ENCODE measurements at regions not wholly inside any gene's neighbourhood (a gene's known extent, or its start where the extent isn't known, plus 50 kb on each side); places are given as distances from the start of the nearest gene placed in this dataset.

GRCh38 chr10:8418631-8419030 lies 364.1 kb downstream of the GATA3 start:
- peak; percentile 90 for DNase-seq (ENCODE audit: low read depth, low spot score)

- DNase-seq (ENCODE audit: low read depth, low spot score), result no peak
Measured at GRCh38 chr10:8420182-8420581, 365.7 kb downstream of the GATA3 start.

- no peak for DNase-seq (ENCODE audit: low read depth, low spot score)
Measured at GRCh38 chr10:8424555-8425211, 370.2 kb downstream of the GATA3 start.

GRCh38 chr10:8428654-8429053 lies 374.2 kb downstream of the GATA3 start:
- no peak for DNase-seq (ENCODE audit: low read depth, low spot score)

- no peak for DNase-seq (ENCODE audit: low read depth, low spot score)
Measured at GRCh38 chr10:8430321-8430720, 375.8 kb downstream of the GATA3 start.

- peak; percentile 17 for DNase-seq (ENCODE audit: low read depth, low spot score)
Measured at GRCh38 chr10:8431511-8431910, 377.0 kb downstream of the GATA3 start.

- no peak for DNase-seq (ENCODE audit: low read depth, low spot score)
Measured at GRCh38 chr10:8435186-8436055, 380.9 kb downstream of the GATA3 start.

GRCh38 chr10:8437896-8438295 lies 383.4 kb downstream of the GATA3 start:
- no peak for DNase-seq (ENCODE audit: low read depth, low spot score)

GRCh38 chr10:8438603-8439002 lies 384.1 kb downstream of the GATA3 start:
- no peak for DNase-seq (ENCODE audit: low read depth, low spot score)

- DNase-seq (ENCODE audit: low read depth, low spot score), result no peak
Measured at GRCh38 chr10:8439040-8439439, 384.6 kb downstream of the GATA3 start.

- peak; percentile 49 for DNase-seq (ENCODE audit: low read depth, low spot score)
Measured at GRCh38 chr10:8444630-8445029, 390.1 kb downstream of the GATA3 start.

GRCh38 chr10:8445353-8445752 lies 390.9 kb downstream of the GATA3 start:
- no peak for DNase-seq (ENCODE audit: low read depth, low spot score)

- no peak for DNase-seq (ENCODE audit: low read depth, low spot score)
Measured at GRCh38 chr10:8449909-8450308, 395.4 kb downstream of the GATA3 start.

GRCh38 chr10:8453587-8453986 lies 399.1 kb downstream of the GATA3 start:
- DNase-seq (ENCODE audit: low read depth, low spot score), result peak; percentile 29

- no peak for DNase-seq (ENCODE audit: low read depth, low spot score)
Measured at GRCh38 chr10:8454357-8454756, 399.9 kb downstream of the GATA3 start.

- no peak for DNase-seq (ENCODE audit: low read depth, low spot score)
Measured at GRCh38 chr10:8455181-8455580, 400.7 kb downstream of the GATA3 start.

GRCh38 chr10:8456386-8456785 lies 401.9 kb downstream of the GATA3 start:
- DNase-seq (ENCODE audit: low read depth, low spot score), result no peak

- DNase-seq (ENCODE audit: low read depth, low spot score), result no peak
Measured at GRCh38 chr10:8460626-8461025, 406.1 kb downstream of the GATA3 start.

- no peak for DNase-seq (ENCODE audit: low read depth, low spot score)
Measured at GRCh38 chr10:8462565-8462964, 408.1 kb downstream of the GATA3 start.

- DNase-seq (ENCODE audit: low read depth, low spot score), result no peak
Measured at GRCh38 chr10:8463853-8464252, 409.4 kb downstream of the GATA3 start.

GRCh38 chr10:8468477-8468876 lies 414.0 kb downstream of the GATA3 start:
- no peak for DNase-seq (ENCODE audit: low read depth, low spot score)

GRCh38 chr10:8473205-8473604 lies 418.7 kb downstream of the GATA3 start:
- DNase-seq (ENCODE audit: low read depth, low spot score), result no peak

GRCh38 chr10:8477300-8477699 lies 422.8 kb downstream of the GATA3 start:
- DNase-seq (ENCODE audit: low read depth, low spot score), result no peak
